ENCODE measurements at regions not wholly inside any gene's neighbourhood (a gene's known extent, or its start where the extent isn't known, plus 50 kb on each side); places are given as distances from the start of the nearest gene placed in this dataset.

GRCh38 chr4:136653640-136654406 is 878.5 kb downstream of the PCDH18 start:
- no peaks in the 10 kb centered on the region for H3K36me3 ChIP-seq (ENCODE audit: control insufficient read depth, insufficient read depth, low read length)
- H2AFZ ChIP-seq, result no peak overlapping the region
- no peaks in the 10 kb centered on the region for H3K9me3 ChIP-seq (ENCODE audit: control insufficient read depth, low read length)
- no peaks in the 10 kb centered on the region for H3K79me2 ChIP-seq
- no peaks in the 10 kb centered on the region for H3K27me3 ChIP-seq (ENCODE audit: control insufficient read depth, insufficient read depth, low read length)
- H3K4me2 ChIP-seq (ENCODE audit: low read length), result no peak overlapping the region
- H3K9ac ChIP-seq, result no peak overlapping the region
- no peaks in the 10 kb centered on the region for H3K4me1 ChIP-seq
- TF ChIP-seq CTCF (IDR thresholded peaks at IDR 0.05), result no peak
- H3K4me3 ChIP-seq (ENCODE audit: low read depth, low read length), result no peak overlapping the region
- H3K27ac ChIP-seq, result no peak overlapping the region

- no peaks in the 10 kb centered on the region for H3K9me3 ChIP-seq (ENCODE audit: control insufficient read depth, low read length)
- H3K27me3 ChIP-seq (ENCODE audit: control insufficient read depth, insufficient read depth, low read length), result no peaks in the 10 kb centered on the region
- TF ChIP-seq CTCF (IDR thresholded peaks at IDR 0.05), result no peak
- H3K4me2 ChIP-seq (ENCODE audit: low read length), result no peak overlapping the region
- no peak overlapping the region for H3K9ac ChIP-seq
- no peaks in the 10 kb centered on the region for H3K36me3 ChIP-seq (ENCODE audit: control insufficient read depth, insufficient read depth, low read length)
- H3K4me3 ChIP-seq (ENCODE audit: low read depth, low read length), result no peak overlapping the region
- H3K27ac ChIP-seq, result no peak overlapping the region
- no peaks in the 10 kb centered on the region for H3K4me1 ChIP-seq
- H3K79me2 ChIP-seq, result no peaks in the 10 kb centered on the region
- H2AFZ ChIP-seq, result no peak overlapping the region
Measured at GRCh38 chr4:136651932-136652331, 880.4 kb downstream of the PCDH18 start.

GRCh38 chr4:136651278-136651667 is 881.0 kb downstream of the PCDH18 start:
- Histone ChIP-seq H3K9ac (no peak overlapping the region), H3K79me2 (no peaks in the 10 kb centered on the region)

GRCh38 chr4:136650541-136651277 is 881.6 kb downstream of the PCDH18 start:
- H2AFZ ChIP-seq, result no peak overlapping the region
- no peak overlapping the region for H3K4me3 ChIP-seq (ENCODE audit: low read depth, low read length)
- H3K27me3 ChIP-seq (ENCODE audit: control insufficient read depth, insufficient read depth, low read length), result no peaks in the 10 kb centered on the region
- no peak overlapping the region for H3K27ac ChIP-seq
- H3K36me3 ChIP-seq (ENCODE audit: control insufficient read depth, insufficient read depth, low read length), result no peaks in the 10 kb centered on the region
- TF ChIP-seq CTCF (IDR thresholded peaks at IDR 0.05), result no peak
- no peak overlapping the region for H3K9ac ChIP-seq
- no peaks in the 10 kb centered on the region for H3K79me2 ChIP-seq
- H3K4me1 ChIP-seq, result no peaks in the 10 kb centered on the region
- H3K4me2 ChIP-seq (ENCODE audit: low read length), result no peak overlapping the region
- H3K9me3 ChIP-seq (ENCODE audit: control insufficient read depth, low read length), result no peaks in the 10 kb centered on the region

More at GRCh38 chr4:136651278-136651667, 881.0 kb downstream of the PCDH18 start:
- Histone ChIP-seq H3K27ac (no peak overlapping the region), H3K36me3 (ENCODE audit: control insufficient read depth, insufficient read depth, low read length) (no peaks in the 10 kb centered on the region), H3K4me3 (ENCODE audit: low read depth, low read length) (no peak overlapping the region), H3K4me2 (ENCODE audit: low read length) (no peak overlapping the region), H2AFZ (no peak overlapping the region), H3K9me3 (ENCODE audit: control insufficient read depth, low read length) (no peaks in the 10 kb centered on the region), H3K27me3 (ENCODE audit: control insufficient read depth, insufficient read depth, low read length) (no peaks in the 10 kb centered on the region), H3K4me1 (no peaks in the 10 kb centered on the region)
- TF ChIP-seq CTCF (IDR thresholded peaks at IDR 0.05), result no peak

All from parathyroid adenoma (tissue), 2 donors.